ENCODE measurements at regions not wholly inside any gene's neighbourhood (a gene's known extent, or its start where the extent isn't known, plus 50 kb on each side); places are given as distances from the start of the nearest gene placed in this dataset.

- no peak for TF ChIP-seq CTCF (IDR thresholded peaks at IDR 0.05; ENCODE audit: low read depth, low read length)
- peaks cover 6% of the 10 kb centered on the region for H3K4me1 ChIP-seq (ENCODE audit: low read depth)
- H3K9me3 ChIP-seq (ENCODE audit: low read depth), result no peaks in the 10 kb centered on the region
- no peak overlapping the region for H3K27ac ChIP-seq
- H3K36me3 ChIP-seq, result no peaks in the 10 kb centered on the region
- no peaks in the 10 kb centered on the region for H3K27me3 ChIP-seq
- H3K4me3 ChIP-seq, result no peak overlapping the region
- DNase-seq (ENCODE audit: low read depth in 1 of 2, low spot score in 1 of 2), result no peak
Measured at GRCh38 chr12:42976122-42976521, 386.6 kb upstream of the PRICKLE1 start.

- Histone ChIP-seq H3K9me3 (ENCODE audit: low read depth) (no peaks in the 10 kb centered on the region), H3K36me3 (no peaks in the 10 kb centered on the region), H3K27me3 (no peaks in the 10 kb centered on the region), H3K27ac (no peak overlapping the region), H3K4me1 (ENCODE audit: low read depth) (peaks cover 4% of the 10 kb centered on the region), H3K4me3 (no peak overlapping the region)
- peak in 1 of 2 donors; percentile 72 for DNase-seq (ENCODE audit: low read depth in 1 of 2, low spot score in 1 of 2)
- no peak for TF ChIP-seq CTCF (IDR thresholded peaks at IDR 0.05; ENCODE audit: low read depth, low read length)
Measured at GRCh38 chr12:42969355-42969754, 379.8 kb upstream of the PRICKLE1 start.

GRCh38 chr12:42968426-42968825 lies 378.9 kb upstream of the PRICKLE1 start:
- H3K27ac ChIP-seq, result no peak overlapping the region
- H3K4me3 ChIP-seq, result no peak overlapping the region
- H3K4me1 ChIP-seq (ENCODE audit: low read depth), result peaks cover 4% of the 10 kb centered on the region
- H3K9me3 ChIP-seq (ENCODE audit: low read depth), result no peaks in the 10 kb centered on the region
- H3K36me3 ChIP-seq, result no peaks in the 10 kb centered on the region
- DNase-seq (ENCODE audit: low read depth in 1 of 2, low spot score in 1 of 2), result no peak
- TF ChIP-seq CTCF (IDR thresholded peaks at IDR 0.05; ENCODE audit: low read depth, low read length), result no peak
- no peaks in the 10 kb centered on the region for H3K27me3 ChIP-seq

- no peaks in the 10 kb centered on the region for H3K27me3 ChIP-seq
- no peak for TF ChIP-seq CTCF (IDR thresholded peaks at IDR 0.05; ENCODE audit: low read depth, low read length)
- no peak for DNase-seq (ENCODE audit: low read depth in 1 of 2, low spot score in 1 of 2)
- H3K27ac ChIP-seq, result no peak overlapping the region
- no peak overlapping the region for H3K4me3 ChIP-seq
- H3K36me3 ChIP-seq, result no peaks in the 10 kb centered on the region
- H3K4me1 ChIP-seq (ENCODE audit: low read depth), result peaks cover 4% of the 10 kb centered on the region
- H3K9me3 ChIP-seq (ENCODE audit: low read depth), result no peaks in the 10 kb centered on the region
Measured at GRCh38 chr12:42967850-42968249, 378.3 kb upstream of the PRICKLE1 start.

- Histone ChIP-seq H3K27me3 (no peaks in the 10 kb centered on the region), H3K36me3 (no peaks in the 10 kb centered on the region), H3K9me3 (ENCODE audit: low read depth) (no peaks in the 10 kb centered on the region), H3K4me1 (ENCODE audit: low read depth) (peaks cover 4% of the 10 kb centered on the region), H3K27ac (no peak overlapping the region), H3K4me3 (no peak overlapping the region)
- DNase-seq (ENCODE audit: low read depth in 1 of 2, low spot score in 1 of 2), result no peak
- no peak for TF ChIP-seq CTCF (IDR thresholded peaks at IDR 0.05; ENCODE audit: low read depth, low read length)
Measured at GRCh38 chr12:42963988-42964387, 374.4 kb upstream of the PRICKLE1 start.

GRCh38 chr12:42962384-42962783 lies 372.8 kb upstream of the PRICKLE1 start:
- no peak overlapping the region for H3K27ac ChIP-seq
- H3K9me3 ChIP-seq (ENCODE audit: low read depth), result no peaks in the 10 kb centered on the region
- no peak for TF ChIP-seq CTCF (IDR thresholded peaks at IDR 0.05; ENCODE audit: low read depth, low read length)
- no peaks in the 10 kb centered on the region for H3K36me3 ChIP-seq
- no peaks in the 10 kb centered on the region for H3K27me3 ChIP-seq
- no peak overlapping the region for H3K4me3 ChIP-seq
- DNase-seq (ENCODE audit: low read depth in 1 of 2, low spot score in 1 of 2), result no peak
- peaks cover 4% of the 10 kb centered on the region for H3K4me1 ChIP-seq (ENCODE audit: low read depth)
